Fibroblast of mammary gland (primary cell): ENCODE measurements at regions not wholly inside any gene's neighbourhood (a gene's known extent, or its start where the extent isn't known, plus 50 kb on each side); places are given as distances from the start of the nearest gene placed in this dataset.

ENCODE experiments used
- DNase-seq: peaks from one replicate; pipeline ENCODE4 v3.0.0-alpha.2; 2010; ENCODE audit warnings: low read depth
- H3K4me3 ChIP-seq: 2 replicates; pipeline ENCODE4 v1.5.1; 2011; ENCODE audit warnings: low read depth, mild to moderate bottlenecking, low read length, moderate library complexity; ENCODE audit not compliant: control insufficient read depth
- CTCF ChIP-seq: conservative IDR thresholded peaks from 2 replicates; pipeline ENCODE4 v1.5.1; 2011; ENCODE audit warnings: low read depth, low read length, inconsistent platforms; ENCODE audit not compliant: control insufficient read depth, insufficient read depth

GRCh38 chr17:70230850-70231640, 61.7 kb downstream of the KCNJ2 start:
- H3K4me3 ChIP-seq = no peak overlapping the region
- TF ChIP-seq CTCF = no peak
- DNase-seq = peak; percentile 1

GRCh38 chr17:70232466-70232865, 63.1 kb downstream of the KCNJ2 start:
- TF ChIP-seq CTCF = no peak
- no peak for DNase-seq
- H3K4me3 ChIP-seq = no peak overlapping the region

- no peak for TF ChIP-seq CTCF
Measured at GRCh38 chr17:70235252-70235651, 65.9 kb downstream of the KCNJ2 start.

GRCh38 chr17:70238228-70238627, 68.9 kb downstream of the KCNJ2 start:
- no peak for TF ChIP-seq CTCF
- H3K4me3 ChIP-seq = no peak overlapping the region
- DNase-seq = no peak

More at GRCh38 chr17:70235252-70235651, 65.9 kb downstream of the KCNJ2 start:
- no peak for DNase-seq
- no peak overlapping the region for H3K4me3 ChIP-seq

- DNase-seq = no peak
- no peak for TF ChIP-seq CTCF
- H3K4me3 ChIP-seq = no peak overlapping the region
Measured at GRCh38 chr17:70238646-70239045, 69.3 kb downstream of the KCNJ2 start.

- DNase-seq = no peak
- TF ChIP-seq CTCF = no peak
- no peak overlapping the region for H3K4me3 ChIP-seq
Measured at GRCh38 chr17:70239391-70239826, 70.1 kb downstream of the KCNJ2 start.
